RKO (cell line): ENCODE measurements at regions not wholly inside any gene's neighbourhood (a gene's known extent, or its start where the extent isn't known, plus 50 kb on each side); places are given as distances from the start of the nearest gene placed in this dataset.

Experiments used
- DNase-seq: peaks from one replicate; pipeline ENCODE4 v3.0.0-alpha.2; 2016; ENCODE audit warnings: low spot score

DNA sequence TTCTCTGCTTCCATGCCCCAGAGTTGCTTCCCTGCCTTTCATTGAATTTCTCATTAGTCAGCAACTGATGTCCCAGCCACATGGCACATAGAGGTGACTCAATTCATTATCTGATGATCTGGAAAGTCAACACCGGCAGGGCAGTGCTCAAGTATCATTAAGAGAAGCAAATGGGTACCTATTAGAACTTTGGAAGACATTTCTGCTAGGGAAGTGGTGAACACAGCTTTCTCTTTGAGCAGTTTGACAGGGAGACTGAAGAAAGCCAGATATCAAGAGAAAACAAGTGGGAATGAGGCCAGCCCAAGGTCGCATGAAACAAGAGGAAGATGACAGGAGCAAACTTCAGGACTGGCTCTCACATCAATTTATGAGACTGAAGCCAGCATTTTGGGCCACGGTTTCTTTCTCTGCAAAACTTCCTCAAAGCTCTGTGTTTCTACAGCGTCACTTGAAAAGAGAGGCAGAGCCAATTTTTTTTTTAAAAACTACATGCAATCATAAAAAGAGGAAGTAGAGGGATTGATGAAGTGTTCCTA, 108.3 kb upstream of the RPS6KA3 start:
- no peak for DNase-seq

- no peak for DNase-seq
Measured at GRCh38 chrX:20374450-20374849, 107.7 kb upstream of the RPS6KA3 start.

- DNase-seq: no peak
Measured at GRCh38 chrX:20373063-20373462, 106.4 kb upstream of the RPS6KA3 start.

DNA sequence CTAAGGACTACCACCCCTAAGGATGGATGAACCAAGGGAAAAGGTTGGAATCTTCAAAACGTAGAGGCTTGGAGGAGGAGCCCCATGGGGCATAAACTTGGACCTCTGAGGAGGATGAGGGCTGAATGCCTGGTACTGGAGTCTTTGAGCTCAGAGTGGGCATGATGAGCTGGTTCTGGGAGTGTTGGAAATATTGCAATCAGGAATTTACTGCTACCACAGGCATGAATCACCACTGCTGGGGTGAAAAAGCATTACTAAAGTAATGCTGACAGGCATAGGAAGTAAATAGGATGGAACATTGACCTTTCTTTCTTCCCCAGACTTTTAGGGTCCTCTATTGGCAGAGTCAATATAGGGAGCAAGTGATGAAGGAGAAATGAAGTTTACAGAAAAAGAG, 105.8 kb upstream of the RPS6KA3 start:
- DNase-seq: no peak

DNA sequence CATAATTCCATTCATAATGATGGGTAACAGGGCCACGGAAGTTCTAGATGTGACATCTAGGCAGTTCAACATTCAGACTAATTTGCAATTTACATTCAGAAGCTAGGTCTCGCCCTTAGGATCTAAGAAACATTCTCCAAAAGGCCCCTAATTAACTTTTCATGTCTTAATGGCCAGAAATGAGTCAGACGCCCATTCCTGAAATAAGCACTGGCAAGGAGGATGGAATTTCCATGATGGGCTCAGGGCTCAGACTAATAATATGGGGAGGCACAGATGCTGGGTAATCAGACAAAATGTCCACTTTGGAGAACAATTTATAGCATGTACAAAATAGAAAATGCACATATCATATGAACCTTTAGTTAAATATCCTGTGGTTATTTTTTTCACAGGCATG, 102.8 kb upstream of the RPS6KA3 start:
- no peak for DNase-seq

- DNase-seq: no peak
Measured at GRCh38 chrX:20364238-20364637, 97.5 kb upstream of the RPS6KA3 start.

DNA sequence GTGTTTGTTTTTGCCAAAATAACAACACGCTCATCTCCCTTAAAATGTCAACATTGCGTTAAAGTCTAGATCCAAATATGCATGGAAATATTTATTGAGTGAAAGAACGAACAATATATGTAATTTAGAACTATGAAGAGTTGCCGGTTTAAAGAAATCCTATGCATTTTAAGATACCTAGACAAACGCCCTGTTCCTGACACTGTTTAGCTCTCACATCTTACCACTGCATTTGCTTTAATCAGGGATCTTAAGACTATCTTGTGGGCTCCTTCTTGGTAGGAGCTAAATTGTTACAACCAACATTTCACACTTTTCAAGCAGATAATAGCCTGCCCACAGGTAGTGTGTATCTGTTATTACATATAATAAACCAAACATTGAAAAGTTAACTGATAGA, 96.6 kb upstream of the RPS6KA3 start:
- no peak for DNase-seq

DNA sequence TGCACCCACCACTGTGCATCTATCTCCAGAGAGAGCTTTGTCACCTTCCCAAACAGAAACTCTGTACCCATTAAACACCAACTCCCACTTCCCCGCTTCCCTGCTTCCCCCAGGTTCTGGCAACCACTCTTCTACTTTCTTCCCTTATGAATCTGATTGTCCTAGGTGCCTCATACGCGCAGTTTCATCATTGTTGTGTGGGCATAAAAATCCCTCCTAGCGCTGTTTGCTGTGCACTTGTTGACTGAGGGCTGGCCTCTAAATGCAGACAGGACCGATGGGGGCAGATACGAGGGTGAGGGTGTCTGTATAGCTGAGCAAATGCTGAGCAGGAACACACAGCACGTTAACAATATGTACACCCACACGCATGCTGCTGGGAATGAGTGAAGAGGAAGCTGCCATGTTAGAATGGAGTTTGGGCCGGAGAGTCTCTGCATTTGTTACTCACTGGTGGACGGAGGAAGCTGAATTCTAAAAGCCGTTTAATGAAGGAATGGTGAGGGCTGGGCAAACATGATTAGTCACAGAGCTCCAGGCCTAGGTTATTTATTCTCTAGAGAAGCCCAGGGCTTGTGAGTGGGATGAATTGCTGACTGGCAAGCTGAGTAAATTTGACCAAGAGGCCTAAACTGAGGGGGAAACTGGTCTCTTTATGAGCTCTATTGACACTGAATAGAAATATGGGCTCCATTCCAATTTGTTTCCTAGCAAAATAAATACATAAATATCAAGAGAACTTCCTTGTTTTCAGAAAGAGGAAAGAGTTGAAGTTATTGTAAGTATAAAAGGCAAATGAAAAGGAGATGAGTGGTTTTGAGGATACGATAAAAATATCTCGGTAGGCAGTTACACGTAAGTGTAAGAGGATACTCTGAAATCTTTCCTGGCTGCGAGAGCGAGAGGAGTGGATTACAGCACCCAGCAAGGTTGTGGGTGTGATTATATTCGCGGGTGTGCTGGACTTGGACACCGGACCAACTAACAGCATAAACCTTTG, 95.9 kb upstream of the RPS6KA3 start:
- DNase-seq: no peak

- DNase-seq: no peak
Measured at GRCh38 chrX:20361890-20362262, 95.2 kb upstream of the RPS6KA3 start.

GRCh38 chrX:20361081-20361889, 94.6 kb upstream of the RPS6KA3 start:
- DNase-seq: no peak

DNA sequence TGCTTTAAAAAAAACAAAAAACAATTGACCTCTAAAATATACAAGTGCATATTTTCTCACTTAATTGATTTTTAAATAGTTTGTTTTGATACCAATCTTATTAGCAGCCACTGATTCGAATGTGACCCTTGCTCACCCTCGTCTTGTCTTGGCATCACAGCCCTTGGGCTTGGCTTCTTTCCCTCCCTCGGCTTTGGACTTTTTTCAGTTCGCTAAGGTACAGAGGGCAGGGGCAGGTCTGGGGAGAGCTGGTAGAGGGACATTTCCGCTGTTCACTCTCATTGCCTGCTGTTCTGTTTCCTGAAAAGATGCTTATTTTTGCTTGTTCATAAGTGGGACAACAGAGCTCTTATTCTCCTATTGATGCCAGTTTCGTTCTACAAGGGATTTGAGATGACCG, 88.5 kb upstream of the RPS6KA3 start:
- DNase-seq: no peak

DNA sequence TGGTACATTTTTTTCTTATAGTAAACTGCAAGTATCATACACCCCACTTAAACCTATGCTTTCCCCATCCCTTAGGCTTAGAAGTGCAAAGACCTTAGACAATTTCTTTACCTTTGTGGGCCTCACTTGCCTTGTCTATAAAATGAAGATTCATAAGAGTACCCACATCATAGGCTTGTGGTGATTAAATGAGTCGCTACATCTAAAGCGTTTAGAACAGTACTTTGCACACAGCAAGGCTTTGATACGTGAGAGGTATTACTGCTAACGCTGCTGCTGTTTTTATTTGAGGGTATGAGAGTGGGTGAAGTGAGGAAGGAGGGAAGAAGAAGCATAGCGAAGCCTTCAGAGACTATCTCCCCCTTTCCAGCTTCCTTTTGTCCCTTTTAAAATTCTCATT, 87.8 kb upstream of the RPS6KA3 start:
- no peak for DNase-seq

DNA sequence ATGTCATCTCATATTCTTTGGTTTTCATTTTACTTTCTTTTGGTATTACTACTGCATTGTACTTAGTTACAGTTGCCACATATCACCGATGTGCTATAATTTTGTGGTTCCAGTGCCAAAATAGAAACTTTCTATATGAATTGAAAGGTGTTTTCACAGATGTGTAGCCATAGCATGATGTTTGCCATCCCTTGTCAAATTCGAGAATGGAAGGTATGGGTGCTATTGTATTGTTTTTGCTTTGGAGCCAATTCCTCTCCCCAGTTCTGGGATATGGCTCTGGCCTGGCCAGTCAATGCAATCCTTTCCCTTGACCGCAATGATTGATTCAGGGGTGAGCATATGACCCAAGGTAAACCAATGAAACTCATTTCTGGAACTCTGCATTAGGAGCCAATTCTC, 86.2 kb upstream of the RPS6KA3 start:
- DNase-seq: no peak

- no peak for DNase-seq
Measured at GRCh38 chrX:20352504-20352903, 85.8 kb upstream of the RPS6KA3 start.

DNA sequence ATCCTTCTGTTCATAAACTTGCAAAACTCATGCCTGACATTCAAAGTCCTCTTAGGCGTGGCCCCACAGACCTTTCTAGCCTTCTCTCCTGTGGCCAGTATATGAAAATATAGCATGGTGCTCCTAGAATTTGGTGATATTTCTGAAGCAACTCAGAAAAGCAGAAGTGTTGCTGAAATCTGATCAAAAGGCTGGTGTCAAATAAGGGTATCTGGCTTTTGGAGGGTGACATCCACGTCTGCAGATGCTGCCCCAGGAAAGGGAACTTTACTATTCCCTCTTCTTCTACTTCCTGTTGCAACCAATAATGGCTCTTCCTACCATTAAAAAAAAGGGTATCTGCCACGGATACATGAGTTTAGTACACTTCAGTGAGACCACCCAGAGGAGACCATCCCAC, 83.9 kb upstream of the RPS6KA3 start:
- no peak for DNase-seq

GRCh38 chrX:20348139-20348538, 81.4 kb upstream of the RPS6KA3 start:
- DNase-seq: no peak

DNA sequence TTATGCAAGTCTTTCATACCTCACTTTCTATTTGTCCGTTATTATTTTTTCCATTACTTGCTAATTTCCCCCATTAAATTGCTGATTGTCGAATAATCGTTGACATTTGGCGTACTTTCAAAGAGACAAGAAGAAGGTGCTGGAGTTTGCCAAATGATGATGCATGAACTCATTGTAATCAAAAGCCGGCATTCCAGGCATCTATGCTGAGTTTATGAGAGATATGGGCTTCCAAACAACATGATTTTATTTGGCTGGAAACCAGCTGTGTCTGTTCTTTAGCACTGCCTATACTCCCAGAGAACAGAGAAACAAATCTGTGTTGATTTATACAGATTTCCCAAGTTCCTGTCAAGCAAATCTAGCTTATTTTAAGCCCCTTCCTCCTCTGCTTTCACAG, 80.8 kb upstream of the RPS6KA3 start:
- no peak for DNase-seq

DNA sequence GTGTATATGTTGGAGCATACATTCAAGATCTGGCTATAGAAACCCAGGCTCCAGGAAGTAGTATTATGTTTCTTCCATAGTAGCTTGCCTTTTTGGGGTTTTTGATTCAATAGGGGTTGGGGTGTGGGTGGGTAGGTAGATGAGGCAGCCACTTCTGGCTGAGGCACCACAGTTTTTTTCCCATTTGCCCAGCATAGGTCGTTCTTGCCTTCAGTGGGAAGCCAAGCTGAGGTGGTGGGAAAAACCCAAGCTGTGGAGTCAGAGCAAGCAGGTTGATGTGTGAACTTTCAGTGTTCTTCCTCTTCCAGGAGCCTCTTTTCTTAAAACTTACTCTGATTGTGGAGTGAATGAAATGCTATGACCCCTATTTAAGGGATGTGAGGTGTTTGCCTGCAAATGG, 67.0 kb upstream of the RPS6KA3 start:
- DNase-seq: no peak

DNA sequence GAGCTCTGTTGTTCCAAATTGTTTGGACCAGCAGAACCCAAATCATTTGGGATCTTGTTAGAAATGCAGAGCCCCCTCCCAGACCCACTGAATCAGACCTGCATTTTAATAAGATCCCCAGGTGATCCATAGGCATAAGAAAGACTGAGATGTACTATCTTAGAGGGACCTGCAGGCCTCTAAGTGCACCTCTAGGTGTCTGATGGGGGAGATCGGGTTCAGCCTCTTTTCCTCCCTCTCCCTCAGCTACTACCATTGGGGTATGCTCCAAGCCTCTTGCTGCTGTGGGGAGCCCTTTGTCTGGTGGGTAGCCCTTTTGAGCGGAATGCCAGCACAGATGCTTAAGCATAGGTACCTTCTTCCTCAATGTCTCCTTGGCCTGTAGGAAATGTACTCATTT, 63.8 kb upstream of the RPS6KA3 start:
- DNase-seq: no peak

- DNase-seq: no peak
Measured at GRCh38 chrX:20329435-20329834, 62.7 kb upstream of the RPS6KA3 start.

DNA sequence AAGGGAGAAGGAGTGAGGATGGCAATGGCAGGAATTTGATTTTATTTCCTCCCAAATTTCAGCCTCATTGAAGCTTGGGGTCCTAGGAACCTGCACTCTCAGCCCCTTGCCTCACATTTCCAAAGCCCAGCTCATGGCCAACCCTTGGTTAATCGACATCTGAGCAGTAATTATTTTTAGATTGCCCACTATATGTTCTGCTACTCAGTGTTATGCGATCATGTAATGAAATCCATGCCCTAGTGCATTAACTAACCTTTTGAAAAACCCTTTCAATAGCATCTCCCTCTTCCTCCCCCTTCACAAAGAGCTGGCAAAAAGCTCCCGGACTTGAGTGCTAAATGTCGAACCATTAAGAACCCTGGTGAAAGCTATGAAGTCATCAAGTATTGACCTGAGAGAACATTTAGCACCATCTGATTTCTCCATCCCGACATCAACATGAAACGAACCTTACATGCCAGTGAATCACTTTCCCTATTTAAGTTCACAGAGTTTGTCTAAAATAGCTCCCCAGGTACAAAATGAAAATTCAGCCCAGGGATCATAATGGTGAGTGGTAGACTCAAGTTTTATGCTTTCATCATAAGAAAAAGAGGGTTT, 59.2 kb upstream of the RPS6KA3 start:
- DNase-seq: no peak

DNA sequence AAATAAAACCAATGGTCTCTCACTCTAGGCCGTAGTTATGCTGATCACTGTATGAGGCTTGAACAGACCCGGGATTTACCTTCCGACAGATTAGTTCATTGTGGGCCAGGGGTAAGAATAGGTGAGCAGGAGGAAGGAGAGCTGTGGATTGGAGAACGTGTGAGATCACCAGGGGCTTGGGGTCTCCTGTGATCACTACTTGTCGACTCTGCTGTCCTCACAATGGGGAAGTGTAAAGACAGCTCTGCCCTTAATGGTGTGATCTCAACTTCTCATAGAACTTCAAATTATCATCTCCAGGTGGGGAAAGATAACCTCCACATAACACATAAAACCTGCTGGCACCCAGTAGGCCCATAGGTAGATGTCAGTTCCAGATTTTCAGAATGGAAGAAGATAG, 56.2 kb upstream of the RPS6KA3 start:
- no peak for DNase-seq
